Activated naive CD8-positive, alpha-beta T cell (primary cell): ENCODE measurements at regions not wholly inside any gene's neighbourhood (a gene's known extent, or its start where the extent isn't known, plus 50 kb on each side); places are given as distances from the start of the nearest gene placed in this dataset.

ENCODE experiments used
- H3K27ac Mint-ChIP-seq: one replicate; pipeline ENCODE4 v1.8.0; 2021; ENCODE audit warnings: mixed read lengths
- H3K27me3 Mint-ChIP-seq: one replicate; pipeline ENCODE4 v1.8.0; 2021; ENCODE audit warnings: mixed read lengths
- H3K36me3 Mint-ChIP-seq: one replicate; pipeline ENCODE4 v1.8.0; 2021; ENCODE audit warnings: mixed read lengths
- H3K4me1 Mint-ChIP-seq: one replicate; pipeline ENCODE4 v1.8.0; 2021; ENCODE audit warnings: low read depth, mixed read lengths
- H3K4me3 Mint-ChIP-seq: one replicate; pipeline ENCODE4 v1.8.0; 2021; ENCODE audit warnings: mild to moderate bottlenecking, mixed read lengths
- H3K9me3 Mint-ChIP-seq: one replicate; pipeline ENCODE4 v1.8.0; 2021; ENCODE audit warnings: low read depth, mixed read lengths

- no peaks in the 10 kb centered on the region for H3K9me3 Mint-ChIP-seq
- peaks cover 1% of the 10 kb centered on the region for H3K27me3 Mint-ChIP-seq
- H3K36me3 Mint-ChIP-seq = no peaks in the 10 kb centered on the region
- no peaks in the 10 kb centered on the region for H3K4me1 Mint-ChIP-seq
- no peak overlapping the region for H3K4me3 Mint-ChIP-seq
- no peak overlapping the region for H3K27ac Mint-ChIP-seq
Observed at GRCh38 chr12:114744285-114744684, 60.3 kb upstream of the TBX3 start.

GRCh38 chr12:114743799-114744198 is 59.8 kb upstream of the TBX3 start:
- Mint-ChIP-seq H3K27ac (no peak overlapping the region), H3K4me1 (no peaks in the 10 kb centered on the region), H3K36me3 (no peaks in the 10 kb centered on the region), H3K27me3 (peaks cover 1% of the 10 kb centered on the region), H3K9me3 (no peaks in the 10 kb centered on the region), H3K4me3 (no peak overlapping the region)

GRCh38 chr12:114743289-114743688 is 59.3 kb upstream of the TBX3 start:
- Mint-ChIP-seq H3K27ac (no peak overlapping the region), H3K36me3 (no peaks in the 10 kb centered on the region), H3K27me3 (peaks cover 1% of the 10 kb centered on the region), H3K4me1 (no peaks in the 10 kb centered on the region), H3K4me3 (no peak overlapping the region), H3K9me3 (no peaks in the 10 kb centered on the region)

GRCh38 chr12:114742363-114742762 is 58.4 kb upstream of the TBX3 start:
- Mint-ChIP-seq H3K9me3 (no peaks in the 10 kb centered on the region), H3K27me3 (peaks cover 4% of the 10 kb centered on the region), H3K4me3 (no peak overlapping the region), H3K36me3 (no peaks in the 10 kb centered on the region), H3K27ac (no peak overlapping the region), H3K4me1 (no peaks in the 10 kb centered on the region)

- Mint-ChIP-seq H3K4me1 (no peaks in the 10 kb centered on the region), H3K36me3 (no peaks in the 10 kb centered on the region), H3K27ac (no peak overlapping the region), H3K4me3 (no peak overlapping the region), H3K27me3 (peaks cover 4% of the 10 kb centered on the region), H3K9me3 (no peaks in the 10 kb centered on the region)
Observed at GRCh38 chr12:114741940-114742339, 58.0 kb upstream of the TBX3 start.

GRCh38 chr12:114740448-114740847 is 56.5 kb upstream of the TBX3 start:
- Mint-ChIP-seq H3K4me3 (no peak overlapping the region), H3K4me1 (no peaks in the 10 kb centered on the region), H3K36me3 (no peaks in the 10 kb centered on the region), H3K27me3 (peaks cover 9% of the 10 kb centered on the region), H3K27ac (no peak overlapping the region), H3K9me3 (no peaks in the 10 kb centered on the region)

GRCh38 chr12:114738460-114739184 is 54.6 kb upstream of the TBX3 start:
- Mint-ChIP-seq H3K27ac (no peak overlapping the region), H3K27me3 (peaks cover 16% of the 10 kb centered on the region), H3K9me3 (no peaks in the 10 kb centered on the region), H3K36me3 (no peaks in the 10 kb centered on the region), H3K4me1 (peaks cover 1% of the 10 kb centered on the region), H3K4me3 (no peak overlapping the region)

GRCh38 chr12:114735680-114736374 is 51.9 kb upstream of the TBX3 start:
- peaks cover 19% of the 10 kb centered on the region for H3K27me3 Mint-ChIP-seq
- peaks cover 1% of the 10 kb centered on the region for H3K4me1 Mint-ChIP-seq
- no peak overlapping the region for H3K27ac Mint-ChIP-seq
- H3K36me3 Mint-ChIP-seq = no peaks in the 10 kb centered on the region
- H3K4me3 Mint-ChIP-seq = no peak overlapping the region
- H3K9me3 Mint-ChIP-seq = no peaks in the 10 kb centered on the region

GRCh38 chr12:114735011-114735410 is 51.0 kb upstream of the TBX3 start:
- Mint-ChIP-seq H3K9me3 (no peaks in the 10 kb centered on the region), H3K4me3 (no peak overlapping the region), H3K4me1 (peaks cover 1% of the 10 kb centered on the region), H3K27me3 (peaks cover 19% of the 10 kb centered on the region), H3K36me3 (no peaks in the 10 kb centered on the region), H3K27ac (no peak overlapping the region)

GRCh38 chr12:114733919-114734318 is 49.9 kb upstream of the TBX3 start:
- H3K4me1 Mint-ChIP-seq = peaks cover 1% of the 10 kb centered on the region
- H3K4me3 Mint-ChIP-seq = no peak overlapping the region
- peaks cover 19% of the 10 kb centered on the region for H3K27me3 Mint-ChIP-seq
- H3K9me3 Mint-ChIP-seq = no peaks in the 10 kb centered on the region
- no peak overlapping the region for H3K27ac Mint-ChIP-seq
- no peaks in the 10 kb centered on the region for H3K36me3 Mint-ChIP-seq
